GM18502 (cell line): ENCODE measurements at regions not wholly inside any gene's neighbourhood (a gene's known extent, or its start where the extent isn't known, plus 50 kb on each side); places are given as distances from the start of the nearest gene placed in this dataset.

Experiments
- ATAC-seq: cut with Tn5 transposase; IDR thresholded peaks from one replicate; pipeline ENCODE4 v1.9.1; 2021; ENCODE audit warnings: mild to moderate bottlenecking; ENCODE audit not compliant: unreplicated experiment, poor library complexity

DNA sequence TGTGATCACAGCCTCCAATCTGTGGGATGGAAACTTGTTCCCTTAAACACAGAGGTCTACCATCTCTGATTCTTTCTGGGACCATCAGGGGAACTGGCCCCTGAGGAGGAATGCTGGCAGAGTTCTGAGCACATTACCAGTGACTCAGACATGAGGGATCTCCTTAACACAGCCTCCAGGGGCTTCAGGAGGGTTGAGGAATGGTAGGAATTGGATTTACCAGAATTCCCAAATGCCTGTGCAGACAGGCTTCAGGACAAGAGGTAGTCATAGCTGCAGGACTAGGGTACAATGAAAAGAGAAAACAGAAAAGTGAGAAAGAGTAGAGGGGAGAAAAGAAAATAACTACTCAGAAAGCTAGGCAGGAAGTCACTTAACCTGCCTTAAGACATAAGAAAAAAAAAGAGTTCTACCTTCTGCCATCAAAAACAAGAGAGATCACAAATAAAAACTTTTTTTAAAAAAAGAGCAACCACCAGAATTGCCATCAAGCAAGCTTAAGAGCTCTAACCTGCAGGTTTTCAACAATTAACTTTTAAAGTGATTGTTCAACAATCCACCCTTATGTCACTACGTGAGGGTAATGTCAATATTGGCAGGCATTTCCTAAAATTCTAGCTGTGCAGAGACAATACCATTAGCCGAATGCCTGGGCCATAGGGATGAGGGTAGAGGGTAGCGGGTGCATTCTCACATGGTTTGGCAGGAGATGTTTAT, 524.4 kb downstream of the BCL11A start:
- no peak for ATAC-seq

- ATAC-seq: no peak
Measured at GRCh38 chr2:60025496-60025895, 528.0 kb downstream of the BCL11A start.

DNA sequence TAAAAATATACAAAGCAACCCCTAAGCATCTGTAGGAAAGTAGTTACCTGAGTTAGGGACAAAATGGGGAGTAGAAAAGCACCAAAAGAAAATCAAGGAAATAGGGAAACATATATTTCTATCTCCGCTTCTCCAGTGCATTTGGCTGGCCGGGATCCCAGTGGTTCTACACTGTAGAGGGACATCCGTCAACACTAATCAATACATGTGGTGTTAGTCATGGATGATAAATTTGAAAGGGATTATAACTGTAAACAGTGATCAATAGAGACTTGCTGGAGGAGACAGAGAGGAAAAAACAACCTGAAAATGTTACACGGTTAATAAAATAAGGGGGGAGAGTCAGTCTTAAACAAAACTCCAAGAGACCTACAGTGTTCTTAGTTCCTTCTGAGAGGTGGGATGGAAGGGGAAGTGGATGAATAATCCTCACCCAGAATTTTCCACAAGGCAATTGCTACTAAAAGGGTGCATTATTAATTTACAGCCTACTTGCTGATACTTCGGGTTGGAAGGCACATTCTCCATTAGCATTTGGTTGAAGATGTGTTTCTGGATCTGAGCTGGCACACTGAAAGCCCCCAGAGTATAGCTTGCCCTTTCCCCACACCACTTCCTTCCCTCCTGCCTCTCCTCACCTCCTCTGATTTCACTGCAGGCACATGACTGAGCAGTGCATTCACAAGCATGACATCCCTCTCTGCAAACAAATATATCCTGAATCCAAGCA, 530.0 kb downstream of the BCL11A start:
- ATAC-seq: no peak

- ATAC-seq: no peak
Measured at GRCh38 chr2:60007671-60008070, 545.8 kb downstream of the BCL11A start.

DNA sequence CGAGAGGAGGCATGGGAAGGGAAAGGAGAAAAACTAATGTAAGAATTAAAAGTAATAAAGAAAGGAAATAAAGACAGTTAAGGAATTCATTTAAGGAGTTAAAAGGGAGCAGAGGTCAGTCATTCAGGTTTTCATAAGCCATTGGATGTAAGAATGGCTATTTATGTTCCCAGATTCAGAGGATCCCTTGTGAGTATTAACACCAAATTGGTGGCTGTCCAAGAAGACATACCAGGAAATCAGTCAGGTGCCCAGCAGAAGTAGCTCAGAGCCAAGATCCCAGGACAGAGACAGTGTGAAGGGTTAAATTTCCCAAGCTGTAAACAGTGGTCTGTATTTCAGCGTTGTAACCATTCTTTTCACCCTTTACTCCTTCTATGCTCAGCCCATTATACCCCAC, 550.4 kb downstream of the BCL11A start:
- ATAC-seq: no peak

- ATAC-seq: no peak
Measured at GRCh38 chr2:60002183-60002867, 551.1 kb downstream of the BCL11A start.

DNA sequence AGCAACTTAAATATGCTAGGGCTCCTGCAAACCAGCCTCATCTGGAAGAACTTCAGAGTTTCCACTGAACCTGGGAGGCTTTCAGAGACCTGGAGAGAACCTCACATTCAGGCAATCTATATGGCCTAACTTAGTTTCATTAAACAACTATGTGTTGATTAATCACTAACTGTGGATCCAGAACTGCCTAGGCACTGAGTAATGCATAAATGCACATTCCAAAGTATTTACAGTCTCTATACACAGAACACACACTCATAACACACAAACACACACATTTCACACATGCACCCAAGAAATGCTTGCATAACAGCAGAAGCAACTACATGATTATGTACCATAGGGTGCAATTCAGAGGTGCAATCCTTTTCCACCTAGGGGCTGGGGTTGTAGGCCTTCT, 552.8 kb downstream of the BCL11A start:
- no peak for ATAC-seq

DNA sequence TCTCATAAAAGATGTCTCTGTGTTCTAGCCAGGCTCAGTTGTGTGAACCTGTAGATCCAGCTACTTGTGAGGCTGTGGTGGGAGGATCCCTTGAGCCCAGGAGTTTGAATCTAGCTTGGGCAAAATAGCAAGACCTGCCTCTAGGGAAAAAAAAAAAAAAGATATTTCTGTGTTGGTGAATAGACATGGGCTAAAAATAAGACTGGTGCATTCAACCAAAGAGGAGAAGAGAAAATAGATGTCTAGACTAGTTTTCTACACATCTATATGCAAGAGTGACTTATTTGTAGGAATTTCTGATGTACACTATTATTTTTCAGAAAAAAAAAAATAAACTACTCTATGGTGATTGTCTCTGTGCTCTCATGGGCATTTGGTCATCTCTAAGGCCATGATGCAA, 555.1 kb downstream of the BCL11A start:
- no peak for ATAC-seq

GRCh38 chr2:59997371-59997770, 556.1 kb downstream of the BCL11A start:
- no peak for ATAC-seq

- no peak for ATAC-seq
Measured at GRCh38 chr2:59996855-59997254, 556.6 kb downstream of the BCL11A start.

- no peak for ATAC-seq
Measured at GRCh38 chr2:59993726-59994125, 559.7 kb downstream of the BCL11A start.

- ATAC-seq: no peak
Measured at GRCh38 chr2:59988341-59988740, 565.1 kb downstream of the BCL11A start.

DNA sequence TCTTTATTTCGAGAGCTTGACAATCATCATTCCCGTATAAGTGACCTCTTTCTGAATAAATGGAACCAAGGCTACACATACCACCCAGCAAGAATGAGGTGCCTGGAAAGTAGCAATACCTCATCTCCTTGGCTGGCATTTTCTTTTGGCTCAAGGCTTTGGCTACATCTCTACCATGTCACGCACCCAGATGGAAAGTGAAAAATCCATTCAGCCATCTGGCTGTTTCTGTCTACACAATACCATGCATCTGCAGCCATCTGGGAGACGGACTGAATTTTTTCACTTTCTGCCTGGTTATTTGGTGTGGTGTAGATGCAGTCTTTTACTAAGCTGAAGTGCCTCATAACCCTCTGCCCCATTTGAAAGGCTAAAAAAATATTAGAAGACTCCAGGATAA, 566.9 kb downstream of the BCL11A start:
- no peak for ATAC-seq

GRCh38 chr2:59985923-59986322, 567.5 kb downstream of the BCL11A start:
- no peak for ATAC-seq

GRCh38 chr2:59974051-59974766, 579.2 kb downstream of the BCL11A start:
- no peak for ATAC-seq

DNA sequence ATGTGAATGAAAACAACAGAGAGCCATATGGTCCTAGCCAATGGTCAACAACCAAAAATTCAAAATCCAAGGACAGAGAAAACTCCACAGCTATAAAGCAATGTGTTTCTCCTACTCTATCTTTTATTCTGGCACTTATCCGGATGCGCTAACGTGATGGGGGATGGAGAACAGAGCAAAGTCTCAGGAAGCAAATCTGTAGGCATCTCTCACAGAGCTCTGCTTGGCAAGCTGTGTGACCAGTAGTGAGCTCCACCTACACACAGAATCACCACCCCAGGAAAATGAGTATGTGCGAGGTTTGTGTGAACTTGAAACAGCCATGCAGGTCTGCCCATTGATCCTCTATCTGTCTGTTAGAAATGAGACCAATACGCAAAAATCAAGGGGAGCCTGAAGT, 584.3 kb downstream of the BCL11A start:
- ATAC-seq: no peak

- ATAC-seq: no peak
Measured at GRCh38 chr2:59968441-59968840, 585.0 kb downstream of the BCL11A start.

- no peak for ATAC-seq
Measured at GRCh38 chr2:59967691-59968090, 585.8 kb downstream of the BCL11A start.

DNA sequence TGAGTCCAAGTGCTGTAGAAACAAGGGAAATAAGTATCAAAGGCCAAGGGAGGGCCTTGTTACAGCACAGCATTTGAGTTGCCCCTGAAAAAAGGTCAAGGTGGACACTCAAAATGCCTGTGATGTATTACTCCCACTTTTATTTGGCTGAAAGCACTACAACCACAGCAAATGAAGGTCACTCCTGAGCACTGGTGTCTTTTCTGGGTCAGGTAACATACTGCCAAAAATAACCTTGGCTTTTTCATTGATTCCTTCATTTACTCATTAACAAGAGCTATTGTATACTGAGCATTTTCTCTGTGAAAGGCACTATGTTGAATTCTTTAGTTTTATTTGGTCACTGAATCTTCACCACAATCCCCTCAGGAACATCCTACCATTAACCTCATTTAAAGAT, 590.3 kb downstream of the BCL11A start:
- ATAC-seq: no peak

DNA sequence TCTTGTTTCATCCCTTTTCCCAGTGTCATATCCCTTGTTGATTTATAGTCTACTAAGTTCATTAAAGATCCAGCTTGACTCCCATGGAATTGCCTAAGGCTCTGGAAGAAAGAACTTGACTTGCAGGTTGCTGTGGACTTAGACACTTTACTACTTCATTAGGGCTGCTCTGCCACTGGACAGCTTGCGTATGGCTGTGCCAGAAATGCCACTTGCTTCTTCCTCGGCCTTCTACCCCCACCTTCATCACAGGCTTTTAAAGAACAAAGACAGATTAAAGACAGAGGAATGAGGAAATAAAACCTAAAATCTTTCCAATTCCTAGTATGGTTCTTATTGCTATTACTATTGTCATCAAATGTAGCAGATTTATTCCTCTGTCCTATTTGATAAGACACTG, 591.7 kb downstream of the BCL11A start:
- ATAC-seq: no peak

DNA sequence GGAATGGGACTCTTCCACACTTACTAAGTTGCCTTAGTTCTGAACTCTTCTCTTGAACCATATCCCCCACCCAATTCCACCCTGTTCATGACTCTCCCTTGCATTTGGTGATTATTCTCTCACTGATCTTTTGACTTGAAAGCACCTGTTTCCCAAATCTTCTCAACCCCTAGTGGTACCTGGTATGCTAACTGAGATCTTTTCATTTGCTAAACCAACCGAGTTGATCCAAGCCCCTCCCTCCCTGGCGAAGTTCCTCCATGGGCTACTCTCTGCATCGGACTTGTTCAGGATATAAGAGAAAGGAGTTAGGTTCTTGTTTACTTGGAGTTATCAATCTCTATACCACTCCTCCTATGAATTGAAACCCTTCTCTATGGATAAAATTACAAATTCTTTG, 593.5 kb downstream of the BCL11A start:
- no peak for ATAC-seq
